ENCODE measurements at regions not wholly inside any gene's neighbourhood (a gene's known extent, or its start where the extent isn't known, plus 50 kb on each side); places are given as distances from the start of the nearest gene placed in this dataset.
"Not testable (repeated sequence)": the region's sequence is repeated elsewhere in the genome, so short reads cannot be mapped to it uniquely, and the experiment has no call there.

GRCh38 chr6:58342287-58342686 lies 1024.9 kb downstream of the PRIM2 start:
- not testable (repeated sequence) for TF ChIP-seq POLR2A, CTCF (IDR thresholded peaks at IDR 0.05)
